ENCODE measurements at regions not wholly inside any gene's neighbourhood (a gene's known extent, or its start where the extent isn't known, plus 50 kb on each side); places are given as distances from the start of the nearest gene placed in this dataset.

GRCh38 chrX:39452401-39452800 lies 645.4 kb downstream of the BCOR start:
- no peak for DNase-seq

- DNase-seq = no peak
Observed at GRCh38 chrX:39453889-39454621, 643.7 kb downstream of the BCOR start.

GRCh38 chrX:39456894-39457604 lies 640.7 kb downstream of the BCOR start:
- no peak for DNase-seq

GRCh38 chrX:39458779-39459178 lies 639.0 kb downstream of the BCOR start:
- no peak for DNase-seq

GRCh38 chrX:39459204-39459603 lies 638.6 kb downstream of the BCOR start:
- DNase-seq = no peak

- peak in 2 of 3 experiments; percentile 58 to 80 for DNase-seq
Observed at GRCh38 chrX:39459952-39460351, 637.8 kb downstream of the BCOR start.

- no peak for DNase-seq
Observed at GRCh38 chrX:39460499-39460898, 637.3 kb downstream of the BCOR start.

- no peak for DNase-seq
Observed at GRCh38 chrX:39462835-39463234, 634.9 kb downstream of the BCOR start.

GRCh38 chrX:39464253-39464652 lies 633.5 kb downstream of the BCOR start:
- DNase-seq = no peak

- no peak for DNase-seq
Observed at GRCh38 chrX:39465467-39465866, 632.3 kb downstream of the BCOR start.

GRCh38 chrX:39465906-39466305 lies 631.9 kb downstream of the BCOR start:
- DNase-seq = no peak

GRCh38 chrX:39469126-39469525 lies 628.6 kb downstream of the BCOR start:
- DNase-seq = no peak

GRCh38 chrX:39470588-39471407 lies 627.0 kb downstream of the BCOR start:
- no peak for DNase-seq

GRCh38 chrX:39472161-39472560 lies 625.6 kb downstream of the BCOR start:
- DNase-seq = no peak

- no peak for DNase-seq
Observed at GRCh38 chrX:39473812-39474211, 623.9 kb downstream of the BCOR start.

GRCh38 chrX:39475372-39475771 lies 622.4 kb downstream of the BCOR start:
- DNase-seq = no peak

GRCh38 chrX:39476604-39477021 lies 621.1 kb downstream of the BCOR start:
- DNase-seq = no peak

- no peak for DNase-seq
Observed at GRCh38 chrX:39477031-39477761, 620.6 kb downstream of the BCOR start.

GRCh38 chrX:39477762-39478120 lies 620.0 kb downstream of the BCOR start:
- DNase-seq = peak in 2 of 3 experiments; percentile 73 to 89

- no peak for DNase-seq
Observed at GRCh38 chrX:39479856-39480255, 617.9 kb downstream of the BCOR start.

- DNase-seq = peak in 1 of 3 experiments; percentile 35
Observed at GRCh38 chrX:39480963-39481362, 616.8 kb downstream of the BCOR start.

GRCh38 chrX:39481621-39482020 lies 616.1 kb downstream of the BCOR start:
- no peak for DNase-seq

Data from NCI-H1417 (cell line).